ENCODE measurements at regions not wholly inside any gene's neighbourhood (a gene's known extent, or its start where the extent isn't known, plus 50 kb on each side); places are given as distances from the start of the nearest gene placed in this dataset.

GRCh38 chr15:38163658-38164057, 89.0 kb upstream of the SPRED1 start:
- no peak overlapping the region for H3K27ac ChIP-seq
- H3K27me3 ChIP-seq: no peaks in the 10 kb centered on the region
- intact Hi-C loops (cut with DNase I): no loop called here
- H3K9me3 ChIP-seq: no peaks in the 10 kb centered on the region
- ATAC-seq (no peak), DNase-seq (no peak)
- H3K4me3 ChIP-seq: no peak overlapping the region
- no peaks in the 10 kb centered on the region for H3K4me1 ChIP-seq
- TF ChIP-seq CTCF (IDR thresholded peaks at IDR 0.05): no peak
- no peaks in the 10 kb centered on the region for H3K36me3 ChIP-seq

- no peak for TF ChIP-seq CTCF (IDR thresholded peaks at IDR 0.05)
- DNase-seq: no peak
- H3K36me3 ChIP-seq: no peaks in the 10 kb centered on the region
- intact Hi-C loops (cut with DNase I): no loop called here
- H3K27ac ChIP-seq: no peak overlapping the region
- no peaks in the 10 kb centered on the region for H3K27me3 ChIP-seq
- H3K9me3 ChIP-seq: no peaks in the 10 kb centered on the region
- no peak for ATAC-seq
- no peak overlapping the region for H3K4me3 ChIP-seq
- H3K4me1 ChIP-seq: no peaks in the 10 kb centered on the region
Observed at GRCh38 chr15:38164061-38164460, 88.6 kb upstream of the SPRED1 start.

GRCh38 chr15:38164507-38164906, 88.1 kb upstream of the SPRED1 start:
- Histone ChIP-seq H3K27me3 (no peaks in the 10 kb centered on the region), H3K9me3 (no peaks in the 10 kb centered on the region), H3K36me3 (no peaks in the 10 kb centered on the region), H3K4me1 (no peaks in the 10 kb centered on the region), H3K27ac (no peak overlapping the region), H3K4me3 (no peak overlapping the region)
- no peak for ATAC-seq
- intact Hi-C loops (cut with DNase I): no loop called here
- DNase-seq: no peak
- no peak for TF ChIP-seq CTCF (IDR thresholded peaks at IDR 0.05)

- Histone ChIP-seq H3K4me3 (no peak overlapping the region), H3K27ac (no peak overlapping the region), H3K9me3 (no peaks in the 10 kb centered on the region), H3K36me3 (no peaks in the 10 kb centered on the region), H3K4me1 (no peaks in the 10 kb centered on the region), H3K27me3 (no peaks in the 10 kb centered on the region)
- no peak for TF ChIP-seq CTCF (IDR thresholded peaks at IDR 0.05)
- no peak for ATAC-seq
- DNase-seq: no peak
- intact Hi-C loops (cut with DNase I): no loop called here
Observed at GRCh38 chr15:38168467-38169070, 84.1 kb upstream of the SPRED1 start.

GRCh38 chr15:38171973-38172372, 80.7 kb upstream of the SPRED1 start:
- no peak for TF ChIP-seq CTCF (IDR thresholded peaks at IDR 0.05)
- Histone ChIP-seq H3K9me3 (no peaks in the 10 kb centered on the region), H3K4me1 (no peaks in the 10 kb centered on the region), H3K27ac (no peak overlapping the region), H3K27me3 (no peaks in the 10 kb centered on the region), H3K36me3 (no peaks in the 10 kb centered on the region), H3K4me3 (no peak overlapping the region)
- intact Hi-C loops (cut with DNase I): no loop called here
- no peak for DNase-seq
- ATAC-seq: no peak

All from left lung (tissue), 4 donors.